ENCODE measurements at regions not wholly inside any gene's neighbourhood (a gene's known extent, or its start where the extent isn't known, plus 50 kb on each side); places are given as distances from the start of the nearest gene placed in this dataset.
A peak's percentile ranks its signal among the peaks of the same experiment; 100 is the strongest.
"Not testable (repeated sequence)": the region's sequence is repeated elsewhere in the genome, so short reads cannot be mapped to it uniquely, and the experiment has no call there.

DNA sequence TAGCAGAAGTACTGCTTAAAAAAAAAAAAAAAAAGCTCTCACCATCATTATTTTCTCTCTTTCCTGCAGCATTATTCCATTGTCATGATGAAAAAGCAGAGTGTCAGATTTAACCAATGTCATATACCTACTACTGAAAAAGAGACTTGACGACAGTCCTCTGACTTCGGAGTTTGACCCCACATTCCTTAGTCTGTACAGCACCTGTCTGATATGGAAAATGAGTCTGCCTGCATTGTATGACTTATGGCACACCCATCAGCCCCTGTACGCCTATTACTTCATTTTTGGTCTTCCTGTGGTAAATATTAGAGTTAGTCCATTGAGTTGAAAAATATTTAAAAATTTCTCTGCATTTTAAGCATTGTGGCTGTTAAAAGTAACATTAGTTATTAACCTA, 54.5 kb upstream of the NOX4 start:
- no peak for DNase-seq

DNA sequence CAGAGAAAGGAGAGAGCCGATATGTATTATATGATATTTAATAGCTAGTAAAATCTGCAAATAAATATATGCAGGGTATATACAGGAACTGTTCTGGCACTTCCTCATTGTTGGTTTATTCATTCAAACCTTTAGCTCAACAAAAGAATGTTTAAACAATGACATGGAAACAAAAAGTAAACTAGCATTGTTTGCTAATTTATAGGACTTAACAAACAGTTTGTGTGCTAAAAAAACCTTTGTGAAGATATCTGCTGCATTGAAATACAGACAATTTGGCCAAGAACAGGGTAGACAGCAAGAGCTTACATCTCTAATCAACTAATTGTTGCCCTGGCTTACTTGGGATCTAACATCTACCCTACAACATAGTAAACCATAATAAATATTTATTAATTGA, 64.6 kb upstream of the NOX4 start:
- DNase-seq, result not testable (repeated sequence)

DNA sequence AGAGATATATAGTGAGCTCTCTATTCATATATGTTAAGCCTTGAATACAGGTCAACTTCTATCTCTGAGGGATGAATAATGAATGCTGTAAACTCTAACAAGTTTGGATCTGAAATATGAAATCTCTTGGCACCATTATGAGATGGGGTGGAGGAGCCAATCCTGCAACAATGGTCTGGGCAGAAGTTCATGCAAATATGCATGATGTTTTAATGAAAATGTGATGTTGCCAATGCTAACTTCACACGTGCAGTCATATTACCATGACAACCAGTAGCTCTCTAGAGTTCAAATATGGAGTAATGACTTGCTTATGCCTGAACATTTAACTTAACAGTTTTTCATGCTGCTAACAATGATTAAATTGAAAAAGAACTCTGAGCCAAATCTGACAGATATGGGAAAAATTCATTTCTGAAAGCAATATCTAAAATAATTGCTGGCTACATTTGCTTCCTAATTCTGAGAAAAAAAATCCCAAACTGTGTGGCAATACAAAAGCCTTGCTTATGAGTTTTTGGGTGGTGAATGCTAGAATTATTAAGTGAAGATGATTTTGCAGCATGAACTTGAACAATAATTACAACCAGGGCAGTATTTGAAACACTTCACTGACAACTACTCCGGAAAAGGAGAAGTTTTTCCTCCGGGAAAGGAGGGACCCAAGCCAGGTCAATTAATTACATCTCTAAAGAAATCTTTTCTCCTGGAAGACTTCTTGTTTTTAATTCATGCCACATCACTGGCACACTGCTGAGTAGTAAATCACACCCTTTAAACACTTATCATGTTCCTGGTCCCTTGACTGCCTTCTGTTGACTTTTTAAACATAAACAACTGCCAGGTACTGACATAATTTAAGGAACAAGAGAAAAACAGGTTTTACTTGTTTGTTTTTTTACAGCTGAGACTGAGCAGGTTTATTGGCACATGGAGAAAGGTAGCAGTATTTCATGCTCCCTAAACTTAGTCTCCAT, 65.8 kb upstream of the NOX4 start:
- not testable (repeated sequence) for DNase-seq

DNA sequence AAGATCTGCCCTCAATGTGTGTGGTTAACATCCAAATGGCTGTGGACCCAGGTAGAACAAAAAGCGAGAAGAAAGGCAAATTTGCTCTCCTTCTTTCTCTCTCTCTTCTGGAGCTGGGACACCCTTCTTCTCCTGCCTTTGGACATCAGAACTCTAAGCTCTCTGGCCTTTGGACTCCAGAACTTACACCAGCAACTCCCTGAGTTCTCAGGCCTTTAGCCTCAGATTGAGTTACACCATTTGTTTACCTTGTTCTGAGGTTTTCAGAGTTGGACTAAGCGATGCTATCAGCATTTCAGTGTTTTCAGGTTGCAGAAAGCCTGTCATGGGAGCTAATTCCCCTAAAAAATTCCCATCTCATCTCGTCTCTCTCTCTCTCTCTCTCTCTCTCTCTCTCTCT, 69.4 kb upstream of the NOX4 start:
- not testable (repeated sequence) for DNase-seq

DNA sequence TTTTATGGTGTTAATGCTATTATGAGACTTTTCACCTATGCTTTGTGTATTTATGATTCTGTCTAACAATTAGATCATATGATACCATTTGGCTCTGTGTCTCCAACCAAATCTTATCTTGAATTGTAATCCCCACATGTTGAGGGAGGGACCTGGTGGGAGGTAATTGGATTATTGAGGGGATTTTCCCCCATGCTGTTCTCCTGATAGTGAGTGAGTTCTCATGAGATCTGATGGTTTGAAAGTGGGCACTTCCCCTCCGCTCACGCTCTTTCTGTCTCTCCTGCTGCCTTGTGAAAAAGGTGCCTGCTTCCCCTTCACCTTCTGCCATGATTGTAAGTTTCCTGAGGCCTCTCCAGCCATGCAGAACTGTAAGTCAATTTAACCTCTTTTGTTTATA, 71.6 kb upstream of the NOX4 start:
- peak; percentile 88 for DNase-seq

DNA sequence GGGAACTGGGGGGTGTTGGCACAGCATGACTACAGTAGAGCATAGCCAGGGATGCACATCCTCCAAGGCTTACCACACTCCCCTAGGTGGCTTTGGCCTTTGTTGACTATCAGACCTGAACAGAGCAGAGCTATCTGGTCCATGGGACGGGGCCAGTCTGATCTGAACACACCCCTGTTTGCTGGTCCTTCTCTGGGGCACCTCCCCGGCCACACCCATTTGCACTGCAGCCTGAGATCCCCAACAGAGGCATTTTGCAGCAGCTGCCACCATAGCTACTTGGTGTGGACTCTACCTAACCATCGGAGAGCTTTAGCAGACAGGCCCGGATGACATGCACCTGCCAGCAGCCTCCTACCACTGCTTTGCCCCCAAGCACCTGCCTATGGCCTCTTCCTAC, 75.8 kb upstream of the NOX4 start:
- DNase-seq, result no peak

DNA sequence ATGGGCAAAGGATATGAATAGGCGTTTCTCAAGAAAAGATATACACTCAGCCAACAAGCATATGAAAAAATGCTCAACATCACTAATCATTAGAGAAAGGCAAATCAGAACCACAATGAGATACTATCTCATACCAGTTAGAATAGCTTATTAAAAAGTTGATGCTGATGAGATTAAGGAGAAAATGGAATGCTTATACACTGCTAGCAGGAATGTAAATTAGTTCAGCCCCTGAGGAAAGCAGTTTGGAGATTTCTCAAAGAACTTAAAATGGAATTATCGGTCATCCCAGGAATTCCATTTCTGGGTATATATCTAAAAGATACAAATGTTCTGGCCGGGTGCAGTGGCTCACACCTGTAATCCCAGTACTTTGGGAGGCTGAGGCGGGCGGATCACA, 78.2 kb upstream of the NOX4 start:
- not testable (repeated sequence) for DNase-seq

DNA sequence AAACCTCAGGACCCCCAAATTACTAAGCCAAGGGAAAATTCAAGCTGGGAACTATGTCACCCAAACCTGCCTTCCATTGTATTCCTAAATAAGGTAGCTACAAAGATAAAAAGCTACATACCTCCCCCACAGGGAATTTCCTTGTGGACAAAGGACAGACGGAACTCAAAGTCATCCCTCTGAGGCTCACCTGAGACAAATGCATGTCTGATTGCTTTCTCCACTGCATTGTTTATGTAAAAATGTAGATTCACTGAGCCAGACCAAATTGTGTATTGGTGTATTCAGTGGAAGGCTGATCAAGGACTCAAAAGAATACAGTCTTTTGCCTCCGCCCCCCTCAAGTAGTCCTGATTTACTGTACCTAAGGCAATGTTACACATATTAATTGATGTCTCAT, 80.5 kb upstream of the NOX4 start:
- not testable (repeated sequence) for DNase-seq

DNA sequence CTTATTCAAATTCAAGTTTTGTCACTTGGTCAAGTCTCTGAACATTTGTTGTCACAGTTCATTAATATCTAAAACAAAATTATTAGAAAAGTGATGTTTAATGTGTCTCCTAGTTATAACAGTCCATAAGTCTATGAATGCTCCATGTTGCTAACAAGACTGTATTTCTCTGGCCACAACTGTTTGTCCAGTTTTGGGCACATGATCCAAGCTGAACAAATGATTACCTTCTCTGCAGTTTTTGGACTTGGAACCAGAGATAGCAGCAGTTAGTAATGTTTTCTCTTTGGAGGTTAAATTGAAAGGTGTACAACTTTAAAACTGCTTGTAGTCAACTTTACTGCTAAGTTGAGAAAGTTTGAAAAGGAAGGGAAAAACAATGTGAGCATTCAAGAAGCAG, 84.7 kb upstream of the NOX4 start:
- DNase-seq, result not testable (repeated sequence)

DNA sequence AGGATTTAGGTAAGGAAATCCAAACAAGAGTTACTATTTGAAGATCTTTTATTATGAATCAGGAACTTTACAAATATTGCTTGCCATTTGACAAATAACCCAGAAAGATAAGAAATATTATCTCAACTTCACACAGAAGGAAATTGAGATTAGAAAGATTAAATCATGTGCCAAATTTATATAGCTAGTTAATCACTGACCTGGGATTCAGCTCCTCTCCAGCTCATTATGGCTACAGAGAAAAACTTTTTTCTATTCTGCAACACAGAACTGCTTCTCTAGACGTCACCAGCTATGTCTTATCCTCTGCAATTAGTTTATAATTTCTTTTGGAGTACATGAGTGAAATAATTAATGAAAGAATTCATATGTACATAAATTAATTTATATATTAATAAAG, 86.3 kb upstream of the NOX4 start:
- not testable (repeated sequence) for DNase-seq

DNA sequence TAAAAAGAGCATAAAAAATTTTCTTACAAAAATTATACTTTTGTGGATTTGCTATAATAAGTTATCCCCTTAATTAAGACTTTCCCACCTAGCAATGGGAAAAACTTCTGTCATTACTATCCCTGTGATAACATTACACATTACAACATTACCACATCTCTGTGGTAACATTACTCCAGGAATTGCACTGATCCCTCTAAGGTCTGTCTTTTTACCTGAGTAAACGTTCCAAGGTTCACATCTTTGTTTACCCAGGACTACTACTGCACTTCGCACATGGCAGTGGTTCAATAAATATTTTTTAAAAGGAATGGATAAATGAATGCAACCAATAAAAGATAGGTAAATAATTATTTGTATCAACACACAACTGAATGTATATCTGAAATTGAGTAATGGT, 92.4 kb upstream of the NOX4 start:
- peak; percentile 3 for DNase-seq

DNA sequence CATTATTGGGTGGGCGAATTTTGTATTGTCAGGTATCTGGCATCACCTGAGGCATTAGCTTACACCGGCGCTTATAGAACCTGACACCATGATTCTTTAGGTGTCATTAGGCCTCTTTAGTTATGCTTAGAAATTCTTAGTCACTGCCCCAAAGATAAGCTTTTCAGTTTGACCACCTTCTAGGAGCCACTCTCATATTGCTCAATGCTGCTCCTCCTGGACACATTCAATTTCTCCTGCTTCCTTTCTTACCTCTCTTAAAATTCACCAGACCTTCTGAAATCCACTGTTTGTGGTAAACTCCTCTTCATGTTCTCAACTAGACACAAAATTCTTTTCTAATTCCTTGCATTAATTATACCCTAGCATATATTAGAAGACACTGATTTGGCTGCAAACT, 93.9 kb upstream of the NOX4 start:
- not testable (repeated sequence) for DNase-seq

DNA sequence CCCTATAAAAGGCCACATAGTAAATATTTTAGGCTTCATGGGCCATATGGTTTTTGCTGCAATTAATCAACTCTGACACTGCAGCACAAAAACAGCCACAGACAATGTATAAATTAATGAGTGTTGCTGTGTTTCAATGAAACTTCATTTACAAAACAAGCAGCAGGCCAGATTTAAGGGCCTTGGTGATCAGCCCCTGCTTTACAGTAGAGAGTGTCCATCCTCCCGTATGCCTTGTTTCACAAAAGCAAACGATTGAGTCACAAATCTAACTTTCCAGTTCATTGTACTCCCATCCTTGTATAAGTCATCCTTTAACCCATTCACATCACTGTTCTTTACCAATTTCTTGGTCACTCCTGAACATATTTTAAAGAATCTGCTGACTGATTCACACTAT, 94.3 kb upstream of the NOX4 start:
- DNase-seq, result not testable (repeated sequence)

DNA sequence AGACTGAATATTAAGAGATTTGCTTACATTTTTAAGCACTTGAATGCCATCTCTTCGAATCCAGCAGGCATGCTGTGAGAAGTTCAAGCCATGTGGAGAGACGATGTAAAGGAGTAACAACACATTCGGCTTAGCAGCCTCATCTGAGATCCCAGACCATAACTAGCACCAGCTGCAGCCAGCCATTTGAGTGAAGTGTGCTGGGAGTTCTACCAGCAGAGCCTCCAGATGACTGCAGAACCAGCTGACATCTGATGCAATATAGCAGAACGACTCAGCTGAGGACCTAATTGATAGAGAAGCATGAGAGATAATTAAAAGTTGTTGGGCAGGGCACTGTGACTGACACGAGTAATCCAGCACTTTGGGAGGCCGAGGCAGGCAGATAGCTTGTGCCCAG, 98.2 kb upstream of the NOX4 start:
- DNase-seq, result not testable (repeated sequence)

DNA sequence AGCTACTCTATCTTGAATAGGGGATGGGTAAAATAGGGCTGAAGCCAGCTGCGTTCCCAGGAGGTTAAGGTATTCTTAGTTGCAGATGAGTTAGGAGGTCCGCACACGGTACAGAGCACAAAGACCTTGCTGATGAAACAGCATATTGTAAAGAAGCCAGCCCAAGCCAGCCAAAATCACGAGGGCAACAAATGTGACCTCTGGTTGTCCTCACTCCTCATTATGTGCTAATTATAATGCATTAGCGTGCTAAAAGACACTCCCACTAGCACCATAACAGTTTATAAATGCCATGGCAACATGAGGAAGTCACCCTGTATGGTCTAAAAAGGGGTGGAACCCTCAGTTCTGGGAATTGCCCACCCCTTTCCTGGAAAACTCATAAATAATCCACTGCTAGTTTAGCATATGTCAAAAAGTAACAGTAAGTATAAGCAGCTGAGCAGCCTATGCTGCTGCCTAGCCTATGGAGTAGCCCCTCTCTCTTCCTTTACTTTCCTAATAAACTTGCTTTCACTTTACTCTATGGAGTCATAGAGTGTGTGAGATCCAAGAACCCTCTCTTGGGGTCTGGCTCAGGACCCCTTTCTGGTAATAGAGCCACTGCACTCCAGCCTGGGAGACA, 98.9 kb upstream of the NOX4 start:
- not testable (repeated sequence) for DNase-seq

DNA sequence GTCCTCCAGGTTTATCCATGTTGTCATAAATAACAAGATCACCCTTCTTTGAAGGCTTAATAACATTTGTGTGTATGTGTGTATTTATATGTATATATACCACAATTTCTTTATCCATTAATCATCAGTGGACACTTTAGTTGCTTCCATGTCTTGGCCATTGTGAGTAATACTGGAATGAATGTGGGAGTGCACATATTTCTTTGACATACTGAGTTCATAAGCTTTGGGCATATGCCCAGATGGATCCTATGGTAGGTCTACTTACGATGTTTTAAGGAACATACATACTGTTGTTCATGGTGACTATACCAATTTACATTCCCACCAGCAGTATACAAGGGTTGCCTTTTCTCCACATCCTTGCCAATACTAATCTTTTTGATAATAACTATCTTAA, 108.8 kb upstream of the TRIM77 start:
- not testable (repeated sequence) for DNase-seq

DNA sequence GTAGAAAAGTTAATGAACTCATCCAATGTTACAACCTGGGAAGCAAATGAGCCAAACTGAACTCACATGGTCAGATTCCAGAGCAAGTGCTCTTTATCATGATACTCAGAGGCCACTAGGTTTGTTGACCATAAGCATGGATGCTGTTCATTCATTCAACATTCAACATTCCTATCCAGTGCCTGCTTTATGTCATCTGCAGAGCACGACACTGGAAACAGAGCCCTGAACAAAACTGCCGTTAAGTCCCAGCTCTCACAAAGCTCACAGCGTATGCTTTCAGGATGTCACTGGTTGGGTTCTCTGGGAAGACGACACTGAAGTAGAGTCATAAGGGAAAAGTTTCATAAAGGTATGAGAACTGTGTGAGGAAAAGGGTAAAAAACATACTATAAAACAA, 105.8 kb upstream of the TRIM77 start:
- no peak for DNase-seq

DNA sequence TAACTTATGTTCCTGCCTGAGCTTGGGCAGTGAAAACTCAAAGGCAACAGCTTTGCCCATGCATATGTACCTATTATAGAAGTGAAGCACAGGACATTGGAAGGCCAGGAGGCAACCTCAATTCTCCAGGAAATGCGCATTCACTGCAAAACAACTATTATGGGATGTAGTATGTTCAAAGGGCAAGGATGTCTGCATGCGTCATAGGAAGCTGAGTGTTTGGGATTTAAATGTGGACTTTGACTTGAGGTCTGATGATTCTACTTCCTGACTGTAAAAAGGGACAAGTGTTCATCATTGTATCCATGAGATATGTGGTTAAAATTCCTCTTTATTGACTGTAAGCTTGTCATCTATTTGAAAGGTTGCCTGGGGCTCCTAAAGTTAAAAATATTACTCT, 103.3 kb upstream of the TRIM77 start:
- DNase-seq, result not testable (repeated sequence)

DNA sequence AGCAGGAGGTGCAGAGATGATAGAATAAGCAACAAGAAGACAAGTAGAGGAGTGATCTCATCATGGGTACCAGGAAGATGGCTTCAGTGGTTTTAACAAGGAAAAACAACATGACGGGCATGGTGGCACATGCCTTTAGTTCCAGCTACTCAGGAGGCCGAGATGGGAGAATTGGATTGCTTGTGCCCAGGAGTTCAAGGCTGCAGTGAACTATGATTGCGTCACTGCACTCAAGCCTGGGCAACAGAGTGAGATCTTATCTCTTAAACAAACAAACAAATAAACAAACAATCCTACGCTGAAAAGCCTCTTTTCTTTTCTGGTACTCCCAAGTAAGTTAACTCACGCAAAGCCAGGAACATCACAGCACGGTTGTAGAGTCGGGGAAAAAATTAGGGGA, 102.6 kb upstream of the TRIM77 start:
- DNase-seq, result not testable (repeated sequence)

DNA sequence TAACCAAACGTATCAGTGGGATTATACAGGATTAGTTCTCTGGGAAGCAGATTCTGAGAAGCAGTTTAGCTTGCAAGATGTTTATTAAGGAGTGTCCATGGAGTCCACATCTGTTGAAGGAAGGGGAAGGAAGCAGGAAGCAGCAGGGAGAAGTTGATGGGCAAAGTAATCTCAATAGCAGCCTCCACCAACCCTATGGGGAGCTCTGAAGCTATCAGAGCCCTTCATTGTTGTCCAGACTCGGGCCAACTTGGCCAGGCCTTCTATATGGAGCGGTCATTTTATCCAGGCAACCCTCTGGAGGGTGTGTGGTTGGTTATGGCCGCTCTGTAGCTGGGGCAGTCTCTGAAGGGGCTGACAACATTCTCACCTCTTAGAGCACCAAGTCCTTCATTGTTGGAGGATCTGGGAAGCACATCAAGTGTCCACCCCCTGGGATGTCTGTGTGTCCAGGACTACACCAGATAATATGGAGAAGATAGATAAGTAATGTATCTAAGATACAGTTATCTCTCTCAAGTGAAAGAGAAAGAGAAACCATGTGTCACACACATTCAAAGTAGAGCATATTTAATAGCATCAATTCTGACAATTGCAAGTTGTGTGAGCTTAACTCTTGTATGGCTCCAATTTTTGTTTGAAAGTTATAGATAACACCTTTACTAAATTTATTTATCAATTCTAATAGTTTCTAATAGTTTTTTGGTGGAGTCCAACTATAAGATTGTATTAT, 101.7 kb upstream of the TRIM77 start:
- DNase-seq, result peak; percentile 48

DNA sequence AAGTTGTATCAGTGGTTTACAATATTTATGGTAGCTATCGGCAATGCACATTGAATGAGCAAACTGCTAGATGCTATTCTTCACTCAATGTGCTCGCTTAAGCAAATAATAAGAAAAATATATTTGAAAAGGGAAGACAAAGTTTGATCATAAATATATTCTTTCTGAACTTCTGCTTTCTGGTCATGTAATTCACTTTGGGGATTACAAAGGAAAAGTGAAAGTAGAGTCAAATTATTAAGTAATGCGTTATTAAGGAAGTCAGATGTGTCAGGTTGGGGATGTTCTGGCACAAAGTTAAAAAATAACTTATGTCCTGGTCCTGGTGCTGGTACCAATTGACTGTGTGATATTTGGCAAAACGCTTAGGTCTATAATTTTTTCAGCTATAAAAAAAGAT, 98.0 kb upstream of the TRIM77 start:
- no peak for DNase-seq

DNA sequence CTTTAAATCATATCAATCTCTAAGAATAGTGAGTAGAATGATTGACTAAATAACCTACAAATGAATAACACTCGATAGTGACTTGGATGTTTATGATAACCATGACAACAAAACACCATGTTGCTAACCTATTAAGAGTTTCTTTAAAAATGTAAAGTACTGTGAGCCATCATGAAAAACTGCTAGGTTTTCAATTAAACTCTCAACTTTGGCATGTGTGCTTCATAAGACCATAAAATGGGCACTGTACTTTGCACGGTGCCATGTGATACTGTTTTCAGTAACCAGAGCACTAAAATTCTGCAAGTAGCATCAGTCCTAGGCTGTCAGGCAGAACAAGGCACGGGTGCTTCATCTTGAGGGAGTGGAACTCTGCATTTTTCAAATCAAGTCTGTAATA, 96.2 kb upstream of the TRIM77 start:
- DNase-seq, result no peak

DNA sequence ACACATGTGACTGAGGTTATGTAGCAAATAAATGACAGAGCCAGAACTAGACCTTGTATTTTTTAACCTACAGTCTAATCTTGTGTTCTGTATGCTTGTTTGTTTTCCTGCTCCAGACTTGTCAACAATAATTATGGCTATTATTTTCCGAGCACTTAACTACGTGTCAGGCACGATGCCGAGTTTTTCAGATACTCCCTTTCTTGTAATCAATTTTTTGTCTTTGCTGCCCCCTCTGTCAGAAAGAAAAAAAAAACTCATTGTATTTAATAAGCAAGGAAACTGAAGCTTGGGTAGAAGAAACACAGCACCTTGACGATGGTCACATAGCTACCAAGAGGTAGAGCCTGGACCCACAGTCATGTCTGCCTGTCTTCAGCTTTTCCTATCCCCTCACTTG, 95.7 kb upstream of the TRIM77 start:
- peak; percentile 22 for DNase-seq

DNA sequence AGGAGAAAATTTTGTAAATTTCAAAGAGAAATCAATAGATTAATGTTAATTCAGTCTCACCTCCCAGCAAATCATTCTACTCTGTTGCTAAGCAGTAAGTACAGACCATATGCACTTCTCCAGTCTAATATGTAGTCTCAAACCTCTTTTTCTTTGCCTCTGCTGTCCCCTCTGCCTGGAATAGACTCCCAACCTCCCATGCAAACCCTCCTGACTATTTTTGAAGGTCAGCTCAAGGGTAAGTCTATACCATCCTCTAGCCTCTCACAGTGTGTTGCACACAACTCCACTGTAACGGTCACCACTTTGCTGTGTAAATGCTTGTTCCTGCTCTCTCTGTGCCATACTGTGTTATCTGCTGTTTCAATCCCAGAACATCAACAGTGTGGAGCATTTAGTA, 94.5 kb upstream of the TRIM77 start:
- DNase-seq, result not testable (repeated sequence)

All from NCI-H82 (cell line).